AG09309 (cell line): ENCODE measurements at regions not wholly inside any gene's neighbourhood (a gene's known extent, or its start where the extent isn't known, plus 50 kb on each side); places are given as distances from the start of the nearest gene placed in this dataset.

Experiments used
- DNase-seq: peaks from one replicate; pipeline ENCODE4 v3.0.0-alpha.2; 2010; ENCODE audit warnings: low read depth
- H3K4me3 ChIP-seq: 2 replicates; pipeline ENCODE4 v1.5.1; 2011; ENCODE audit warnings: mild to moderate bottlenecking, low read depth, low read length, moderate library complexity; ENCODE audit not compliant: control insufficient read depth
- TF ChIP-seq, protein P1 (sequence below): IDR thresholded peaks from 2 replicates; pipeline ENCODE4 v1.5.1; 2011; ENCODE audit warnings: mild to moderate bottlenecking, low read depth, low read length, inconsistent platforms; ENCODE audit not compliant: insufficient read depth, control insufficient read depth; ENCODE audit errors: missing control alignments

DNA sequence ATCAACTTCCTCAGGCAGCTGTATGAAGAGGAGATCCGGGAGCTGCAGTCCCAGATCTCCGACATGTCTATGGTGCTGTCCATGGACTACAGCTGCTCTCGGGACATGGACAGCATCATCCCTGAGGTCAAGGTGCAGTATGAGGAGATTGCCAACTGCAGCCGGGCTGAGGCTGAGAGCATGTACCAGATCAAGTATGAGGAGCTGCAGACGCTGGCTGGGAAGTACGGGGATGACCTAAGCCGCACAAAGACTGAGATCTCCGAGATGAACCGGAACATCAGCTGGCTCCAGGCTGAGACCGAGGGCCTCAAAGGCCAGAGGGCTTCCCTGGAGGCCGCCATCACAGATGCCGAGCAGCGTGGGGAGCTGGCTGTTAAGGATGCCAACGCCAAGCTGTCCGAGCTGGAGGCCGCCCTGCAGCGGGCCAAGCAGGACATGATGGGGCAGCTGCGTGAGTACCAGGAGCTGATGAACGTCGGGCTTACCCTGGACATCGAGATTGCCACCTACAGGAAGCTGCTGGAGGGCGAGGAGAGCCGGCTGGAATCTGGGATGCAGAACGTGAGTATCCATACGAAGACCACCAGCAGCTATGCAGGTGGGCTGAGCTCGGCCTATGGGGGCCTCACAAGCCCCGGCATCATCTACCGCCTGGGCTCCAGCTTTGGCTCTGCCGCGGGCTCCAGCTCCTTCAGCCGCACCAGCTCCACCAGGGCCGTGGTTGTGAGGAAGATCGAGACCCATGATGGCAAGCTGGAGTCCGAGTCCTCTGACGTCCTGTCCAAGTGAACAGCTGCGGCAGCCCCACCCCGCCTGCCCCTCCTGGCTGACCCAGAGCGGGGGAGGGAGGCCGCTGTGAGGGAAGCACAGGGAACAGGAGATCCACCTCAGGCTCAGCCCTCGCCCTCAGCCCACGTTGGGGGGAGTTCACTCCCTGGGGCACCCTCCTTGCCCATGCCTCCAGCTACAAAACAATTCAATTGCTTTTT, 84.0 kb downstream of the SEC61B start:
- TF ChIP-seq, protein P1, sequence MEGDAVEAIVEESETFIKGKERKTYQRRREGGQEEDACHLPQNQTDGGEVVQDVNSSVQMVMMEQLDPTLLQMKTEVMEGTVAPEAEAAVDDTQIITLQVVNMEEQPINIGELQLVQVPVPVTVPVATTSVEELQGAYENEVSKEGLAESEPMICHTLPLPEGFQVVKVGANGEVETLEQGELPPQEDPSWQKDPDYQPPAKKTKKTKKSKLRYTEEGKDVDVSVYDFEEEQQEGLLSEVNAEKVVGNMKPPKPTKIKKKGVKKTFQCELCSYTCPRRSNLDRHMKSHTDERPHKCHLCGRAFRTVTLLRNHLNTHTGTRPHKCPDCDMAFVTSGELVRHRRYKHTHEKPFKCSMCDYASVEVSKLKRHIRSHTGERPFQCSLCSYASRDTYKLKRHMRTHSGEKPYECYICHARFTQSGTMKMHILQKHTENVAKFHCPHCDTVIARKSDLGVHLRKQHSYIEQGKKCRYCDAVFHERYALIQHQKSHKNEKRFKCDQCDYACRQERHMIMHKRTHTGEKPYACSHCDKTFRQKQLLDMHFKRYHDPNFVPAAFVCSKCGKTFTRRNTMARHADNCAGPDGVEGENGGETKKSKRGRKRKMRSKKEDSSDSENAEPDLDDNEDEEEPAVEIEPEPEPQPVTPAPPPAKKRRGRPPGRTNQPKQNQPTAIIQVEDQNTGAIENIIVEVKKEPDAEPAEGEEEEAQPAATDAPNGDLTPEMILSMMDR = no peak
- H3K4me3 ChIP-seq = no peak overlapping the region
- DNase-seq = no peak

DNA sequence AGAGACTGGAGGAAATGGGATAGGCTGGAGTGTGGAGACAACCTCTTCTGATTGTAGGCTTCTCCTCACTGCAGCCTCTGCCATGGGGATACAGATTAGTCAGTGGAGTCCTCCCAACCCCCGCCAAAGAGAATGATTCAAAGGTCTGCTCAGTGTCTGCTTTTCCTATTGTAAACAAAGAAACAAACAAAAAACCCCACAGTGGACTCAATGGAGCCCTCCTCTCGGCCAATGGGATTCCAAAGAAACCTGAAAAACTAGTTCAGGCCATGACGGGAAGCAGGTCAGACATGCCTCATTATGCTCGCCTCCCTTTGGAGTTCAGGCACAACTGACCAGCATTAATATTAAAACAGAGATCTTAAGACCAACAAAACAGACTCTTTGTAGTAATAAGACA, 85.8 kb downstream of the SEC61B start:
- H3K4me3 ChIP-seq = no peak overlapping the region
- TF ChIP-seq, protein P1 = no peak
- DNase-seq = no peak

DNA sequence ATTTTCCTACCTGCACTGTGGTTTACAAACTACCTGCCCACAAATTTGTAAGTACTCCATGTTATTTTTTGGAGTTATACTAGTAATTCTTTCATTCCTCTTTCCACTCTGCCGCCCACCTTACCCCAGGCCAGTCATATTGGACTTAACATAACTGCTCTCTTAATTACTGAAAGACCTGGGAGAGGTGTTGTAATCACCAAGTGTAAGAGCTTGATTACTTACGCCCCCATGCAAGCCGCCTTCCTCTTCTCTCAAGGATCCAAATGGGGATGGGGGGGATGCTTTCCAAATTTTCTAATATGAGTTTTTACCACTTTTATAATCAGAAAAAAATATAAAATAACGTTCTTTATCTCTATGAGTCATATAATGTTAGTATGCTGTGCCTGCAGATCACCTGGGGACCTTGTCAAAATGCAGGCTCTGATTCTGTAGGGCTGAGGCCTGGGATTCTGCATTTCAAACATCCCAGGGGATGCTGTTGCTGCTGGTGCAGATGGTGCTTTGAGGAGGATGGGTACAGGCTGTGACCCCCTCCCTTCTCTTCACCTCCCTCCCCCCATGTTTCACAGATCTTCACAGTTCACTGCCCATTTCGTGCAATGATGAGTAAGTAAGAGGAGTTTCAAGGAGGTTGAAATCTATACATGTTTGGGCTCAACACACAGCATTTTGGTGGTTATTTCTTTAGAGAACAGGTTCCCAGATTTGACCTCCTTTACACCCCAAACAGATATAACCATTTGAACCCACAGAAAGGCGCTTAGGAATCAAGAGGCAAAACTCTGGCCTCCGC, 87.3 kb downstream of the SEC61B start:
- TF ChIP-seq, protein P1 = no peak
- H3K4me3 ChIP-seq = no peak overlapping the region
- DNase-seq = no peak

DNA sequence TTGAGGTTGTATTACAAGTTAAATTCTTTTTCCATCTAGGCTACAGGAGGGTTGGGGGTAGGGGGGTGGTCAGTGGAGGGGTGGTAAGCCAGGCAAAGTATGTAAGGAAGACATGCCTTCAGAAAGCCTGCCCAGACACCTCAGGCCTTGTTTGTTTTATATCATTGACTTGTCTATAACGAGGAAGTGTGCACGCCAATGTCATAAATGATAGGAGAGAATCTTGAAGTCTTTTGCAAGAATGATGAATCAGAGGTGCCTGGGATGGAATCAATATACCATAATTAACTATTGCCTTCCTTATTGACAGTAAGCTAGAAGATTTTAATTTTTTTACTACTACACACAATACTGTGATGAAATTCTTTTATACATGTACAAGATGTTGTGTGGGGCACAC, 90.7 kb downstream of the SEC61B start:
- no peak for DNase-seq
- H3K4me3 ChIP-seq = no peak overlapping the region
- TF ChIP-seq, protein P1 = no peak

DNA sequence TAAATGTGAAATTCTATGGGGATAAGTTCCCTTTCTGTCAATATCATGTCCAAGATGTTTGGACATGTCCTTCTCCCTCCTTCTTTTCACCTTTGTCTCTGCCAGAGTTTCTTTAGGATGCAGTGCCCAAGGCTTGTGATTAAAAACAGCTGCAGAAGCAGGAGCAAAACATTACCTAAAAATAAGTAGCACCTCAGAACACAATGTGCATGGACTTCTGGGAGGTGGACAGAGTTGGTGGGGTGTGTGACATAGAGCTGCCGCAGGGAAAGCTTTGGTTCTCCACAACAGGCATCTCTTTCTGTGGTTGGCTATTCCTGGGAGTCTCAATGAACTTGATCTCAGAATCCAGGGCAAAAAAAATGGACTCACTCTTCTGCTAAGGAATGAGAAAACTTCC, 97.0 kb downstream of the SEC61B start:
- TF ChIP-seq, protein P1 = no peak
- H3K4me3 ChIP-seq = no peak overlapping the region

DNA sequence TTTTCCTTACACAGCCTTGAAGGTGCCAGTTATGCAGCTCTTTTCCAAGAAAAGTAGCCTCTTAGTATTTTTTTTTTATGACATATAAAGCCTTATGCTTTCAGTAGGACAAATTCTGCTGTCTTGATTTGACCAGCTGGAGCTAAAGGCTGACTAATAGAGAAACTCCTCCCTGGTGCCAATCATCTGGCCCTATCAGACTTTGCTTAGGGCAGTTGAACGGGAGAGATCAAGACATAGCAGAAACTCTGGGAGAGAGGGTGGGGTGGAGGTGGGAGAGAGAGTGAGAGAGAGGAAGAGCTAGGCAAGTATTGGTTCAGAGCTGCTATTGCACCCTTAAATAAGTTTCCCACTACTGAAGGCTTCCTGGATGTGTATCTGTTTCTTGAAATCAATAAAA, 100.2 kb downstream of the SEC61B start:
- no peak overlapping the region for H3K4me3 ChIP-seq
- no peak for DNase-seq
- TF ChIP-seq, protein P1 = no peak

More for the DNA sequence above, 97.0 kb downstream of the SEC61B start:
- no peak for DNase-seq
